IPS-15b (cell line): ENCODE measurements at regions not wholly inside any gene's neighbourhood (a gene's known extent, or its start where the extent isn't known, plus 50 kb on each side); places are given as distances from the start of the nearest gene placed in this dataset.
"Not testable (repeated sequence)": the region's sequence is repeated elsewhere in the genome, so short reads cannot be mapped to it uniquely, and the experiment has no call there.

Source experiments
- H3K27me3 ChIP-seq: one replicate; pipeline ENCODE4 v1.6.1; 2013; ENCODE audit warnings: low read length; ENCODE audit not compliant: control insufficient read depth, insufficient read depth
- H3K36me3 ChIP-seq: one replicate; pipeline ENCODE4 v1.6.1; 2013; ENCODE audit warnings: low read length; ENCODE audit not compliant: control insufficient read depth, insufficient read depth
- H3K4me1 ChIP-seq: one replicate; pipeline ENCODE4 v1.6.1; 2013; ENCODE audit warnings: mild to moderate bottlenecking, low read length; ENCODE audit not compliant: control insufficient read depth, insufficient read depth
- H3K4me3 ChIP-seq: one replicate; pipeline ENCODE4 v1.5.1; 2013; ENCODE audit warnings: low read depth, low read length
- H3K9ac ChIP-seq: one replicate; pipeline ENCODE4 v1.6.1; 2013; ENCODE audit warnings: low read depth, mild to moderate bottlenecking, low read length
- H3K9me3 ChIP-seq: one replicate; pipeline ENCODE4 v1.6.1; 2013; ENCODE audit warnings: mild to moderate bottlenecking, low read length; ENCODE audit not compliant: control insufficient read depth, insufficient read depth

DNA sequence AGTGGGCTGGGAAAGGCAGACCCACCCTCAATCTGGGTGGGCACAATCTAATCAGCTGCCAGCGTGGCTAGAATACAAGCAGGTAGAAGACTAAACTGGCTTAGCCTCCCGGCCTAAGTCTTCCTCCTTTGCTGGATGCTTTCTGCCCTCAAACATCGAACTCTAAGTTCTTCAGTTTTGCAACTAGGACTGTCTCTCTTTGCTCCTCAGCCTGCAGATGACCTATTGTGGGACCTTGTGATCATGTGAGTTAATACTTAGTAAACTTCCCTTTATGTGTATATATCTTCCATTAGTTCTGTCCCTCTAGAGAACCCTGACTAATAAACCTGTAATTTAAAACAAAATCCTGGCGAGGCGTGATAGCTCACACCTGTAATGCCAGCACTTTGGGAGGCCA lies 51.8 kb upstream of the SLC39A8 start:
- not testable (repeated sequence) for H3K27me3 ChIP-seq

DNA sequence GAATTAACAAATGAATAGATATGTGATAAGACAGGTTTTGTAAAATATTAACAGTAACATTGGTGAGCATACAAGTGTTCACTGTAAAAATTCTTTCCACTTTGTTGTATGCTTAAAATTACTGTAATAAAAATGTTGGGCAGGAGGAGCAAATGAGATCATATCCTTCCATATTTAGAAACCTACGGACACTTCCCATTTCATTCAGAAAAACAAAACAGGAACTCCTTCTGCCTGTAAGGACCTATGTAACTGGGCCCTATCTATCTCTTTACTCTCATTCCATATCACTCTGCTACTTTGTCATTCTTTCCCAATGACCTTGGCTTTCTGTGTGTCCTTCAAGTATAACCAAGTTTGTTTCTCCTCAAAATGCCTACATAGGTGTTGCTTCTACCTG lies 53.7 kb upstream of the SLC39A8 start:
- H3K9ac ChIP-seq, result no peak overlapping the region
- H3K36me3 ChIP-seq, result no peaks in the 10 kb centered on the region
- no peaks in the 10 kb centered on the region for H3K27me3 ChIP-seq
- no peaks in the 10 kb centered on the region for H3K9me3 ChIP-seq
- no peak overlapping the region for H3K4me3 ChIP-seq
- no peaks in the 10 kb centered on the region for H3K4me1 ChIP-seq

More for the DNA sequence above, 51.8 kb upstream of the SLC39A8 start:
- H3K9ac ChIP-seq, H3K36me3 ChIP-seq, H3K4me1 ChIP-seq, H3K4me3 ChIP-seq, H3K9me3 ChIP-seq: not testable (repeated sequence)

DNA sequence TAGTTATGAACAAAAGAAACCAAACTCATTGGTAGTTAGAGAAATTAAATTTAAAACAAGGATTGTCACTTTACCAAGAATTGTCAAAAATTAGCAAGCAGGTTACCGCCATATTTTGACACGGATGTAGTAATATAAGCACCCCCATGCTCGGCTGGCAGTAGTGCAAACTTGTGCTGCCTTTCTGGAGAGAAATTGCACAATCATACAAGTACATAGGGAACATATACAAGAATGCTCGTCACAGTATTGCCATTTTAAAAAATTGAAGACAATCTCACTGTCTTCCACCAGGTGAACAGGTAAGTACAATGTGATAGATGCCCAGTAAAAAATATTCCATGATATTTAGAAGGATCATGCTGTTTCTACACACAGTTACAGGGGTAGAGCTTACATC lies 55.6 kb upstream of the SLC39A8 start:
- Histone ChIP-seq H3K9me3 (no peaks in the 10 kb centered on the region), H3K36me3 (no peaks in the 10 kb centered on the region), H3K4me1 (no peaks in the 10 kb centered on the region), H3K9ac (no peak overlapping the region), H3K27me3 (no peaks in the 10 kb centered on the region), H3K4me3 (no peak overlapping the region)

DNA sequence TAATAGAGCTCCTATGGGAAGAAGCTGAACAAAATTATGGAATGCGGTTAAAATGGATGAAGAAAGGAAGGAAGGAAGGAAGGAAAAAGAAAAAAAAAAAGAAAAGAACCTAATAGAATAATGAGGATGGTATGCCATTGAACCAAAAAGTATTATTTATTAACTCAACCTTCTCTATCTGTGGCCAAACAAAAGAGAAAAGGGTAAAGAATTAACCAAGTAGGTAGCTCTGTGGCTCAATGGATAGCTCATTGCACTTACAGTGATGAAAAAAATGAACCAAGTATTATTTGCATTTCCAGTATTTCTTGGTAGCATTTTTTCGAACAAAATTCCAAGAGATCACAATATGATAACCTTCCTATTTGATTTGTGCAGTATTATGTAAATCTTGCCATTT lies 56.9 kb upstream of the SLC39A8 start:
- H3K9ac ChIP-seq, result no peak overlapping the region

DNA sequence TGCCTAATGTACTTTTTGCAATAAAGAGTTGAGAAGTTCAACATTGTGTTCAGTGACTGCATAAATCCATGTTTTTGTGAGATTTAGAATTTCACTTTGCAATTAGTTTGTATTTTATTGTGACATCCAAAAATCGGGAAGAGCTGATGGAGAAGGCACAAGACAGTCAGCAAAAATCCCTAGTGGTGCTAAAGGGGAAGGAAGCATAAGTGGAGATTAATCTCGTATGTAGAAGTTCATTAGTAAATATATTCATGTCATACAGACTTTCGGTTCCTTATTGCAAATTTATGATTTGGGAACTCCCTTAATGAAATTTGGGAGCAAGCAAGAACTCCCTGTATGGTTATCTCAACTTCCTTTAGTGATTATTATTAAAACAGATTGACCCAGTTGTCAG lies 57.8 kb upstream of the SLC39A8 start:
- Histone ChIP-seq H3K27me3 (no peaks in the 10 kb centered on the region), H3K9me3 (no peaks in the 10 kb centered on the region), H3K4me1 (no peaks in the 10 kb centered on the region), H3K9ac (no peak overlapping the region), H3K4me3 (no peak overlapping the region), H3K36me3 (no peaks in the 10 kb centered on the region)

More for the DNA sequence above, 56.9 kb upstream of the SLC39A8 start:
- no peak overlapping the region for H3K4me3 ChIP-seq
- H3K4me1 ChIP-seq, result no peaks in the 10 kb centered on the region
- no peaks in the 10 kb centered on the region for H3K27me3 ChIP-seq
- no peaks in the 10 kb centered on the region for H3K36me3 ChIP-seq
- H3K9me3 ChIP-seq, result no peaks in the 10 kb centered on the region

DNA sequence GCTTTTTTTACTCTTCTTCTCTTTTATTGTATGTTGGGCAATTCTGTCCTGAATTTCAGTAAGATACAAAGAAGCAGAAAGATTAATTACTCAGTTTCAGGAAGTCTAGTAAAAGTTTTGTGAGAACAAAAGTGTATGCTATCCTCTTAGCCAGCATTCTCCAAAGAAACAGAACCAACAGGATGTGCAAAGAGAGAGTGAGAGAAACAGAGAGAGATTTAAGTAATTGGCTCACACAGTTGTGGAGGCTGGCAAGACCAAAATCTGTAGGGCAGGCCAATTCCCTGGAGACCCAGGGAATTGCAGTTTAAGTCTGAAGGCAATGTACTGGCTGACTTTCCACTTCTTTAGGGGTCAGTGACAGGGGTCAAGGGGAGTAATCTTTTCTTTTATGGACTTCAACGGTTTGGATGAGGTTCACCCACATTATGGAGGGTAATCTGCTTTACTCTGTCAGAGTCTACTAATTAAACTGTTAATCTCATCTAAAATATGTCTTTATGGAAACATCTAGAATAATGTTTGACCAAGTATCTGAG lies 59.2 kb upstream of the SLC39A8 start:
- Histone ChIP-seq H3K27me3 (no peaks in the 10 kb centered on the region), H3K9me3 (no peaks in the 10 kb centered on the region), H3K4me3 (no peak overlapping the region), H3K4me1 (no peaks in the 10 kb centered on the region), H3K36me3 (no peaks in the 10 kb centered on the region), H3K9ac (no peak overlapping the region)

DNA sequence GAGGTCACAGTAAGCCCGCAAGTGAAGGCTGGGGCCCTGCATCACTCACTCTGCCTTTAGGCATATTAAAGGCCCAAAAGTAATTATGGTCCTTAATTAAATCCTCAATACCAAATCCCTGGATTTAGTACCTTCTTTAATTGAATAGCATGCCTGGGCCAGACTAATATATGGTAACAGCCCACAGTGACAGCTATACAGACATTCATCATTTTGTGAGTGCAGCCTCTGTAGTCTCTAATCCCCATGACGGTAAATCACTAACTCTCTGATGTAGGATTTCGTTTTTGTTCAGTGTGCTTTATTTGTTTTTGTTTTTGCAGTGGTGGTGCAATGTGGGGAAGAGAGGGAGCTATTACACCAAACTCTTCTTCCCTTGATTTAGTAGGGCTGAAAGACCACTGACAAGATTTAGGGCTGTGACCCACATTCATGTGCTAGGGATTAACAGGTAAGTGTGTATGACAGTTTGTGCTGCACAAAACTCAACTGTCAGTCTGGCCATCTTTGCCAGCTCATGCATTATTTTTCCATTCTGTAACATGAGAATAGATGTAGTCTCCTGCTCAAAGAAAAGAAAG lies 60.6 kb upstream of the SLC39A8 start:
- no peak overlapping the region for H3K4me3 ChIP-seq
- H3K27me3 ChIP-seq, result no peaks in the 10 kb centered on the region
- H3K36me3 ChIP-seq, result no peaks in the 10 kb centered on the region
- no peak overlapping the region for H3K9ac ChIP-seq
- H3K9me3 ChIP-seq, result no peaks in the 10 kb centered on the region
- no peaks in the 10 kb centered on the region for H3K4me1 ChIP-seq

DNA sequence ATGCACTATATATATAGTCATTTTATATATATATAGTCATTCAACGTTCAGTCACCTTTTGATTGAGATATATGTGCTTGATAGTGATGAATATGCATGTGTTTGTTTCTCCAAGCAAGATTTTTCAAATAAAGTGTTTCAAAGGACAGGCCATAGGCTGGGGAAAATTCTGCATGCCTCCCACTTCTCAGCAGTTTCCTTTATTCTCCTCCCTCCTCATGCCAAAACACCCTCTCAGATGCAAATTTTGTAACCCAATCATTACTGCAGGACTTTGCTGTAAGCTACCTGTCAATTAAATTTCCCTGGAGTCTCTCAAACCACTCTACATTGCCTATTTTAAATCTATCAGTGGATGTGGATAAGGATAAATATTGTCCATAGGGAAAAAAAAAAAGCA lies 65.6 kb upstream of the SLC39A8 start:
- not testable (repeated sequence) for H3K4me1 ChIP-seq, H3K9ac ChIP-seq, H3K4me3 ChIP-seq, H3K27me3 ChIP-seq, H3K36me3 ChIP-seq, H3K9me3 ChIP-seq

DNA sequence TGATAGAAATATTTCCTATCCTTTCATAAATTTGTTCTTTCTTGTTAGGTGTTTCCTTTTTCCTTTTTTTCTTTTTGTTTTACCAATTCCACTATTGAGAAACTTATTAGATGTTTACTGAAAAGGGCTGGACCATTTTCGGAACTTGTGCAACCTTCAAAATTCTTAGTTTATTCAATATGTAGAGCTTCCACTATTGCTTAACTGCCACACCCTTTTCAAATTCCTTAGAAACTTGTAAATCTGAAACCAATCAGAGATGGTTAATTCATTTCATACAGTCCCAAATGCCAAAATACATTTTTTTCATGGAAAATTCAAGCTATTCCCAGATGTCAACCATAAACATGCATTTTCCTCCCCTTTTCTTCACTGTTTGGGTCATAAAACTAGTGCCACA lies 66.1 kb upstream of the SLC39A8 start:
- no peaks in the 10 kb centered on the region for H3K27me3 ChIP-seq
- no peaks in the 10 kb centered on the region for H3K36me3 ChIP-seq

DNA sequence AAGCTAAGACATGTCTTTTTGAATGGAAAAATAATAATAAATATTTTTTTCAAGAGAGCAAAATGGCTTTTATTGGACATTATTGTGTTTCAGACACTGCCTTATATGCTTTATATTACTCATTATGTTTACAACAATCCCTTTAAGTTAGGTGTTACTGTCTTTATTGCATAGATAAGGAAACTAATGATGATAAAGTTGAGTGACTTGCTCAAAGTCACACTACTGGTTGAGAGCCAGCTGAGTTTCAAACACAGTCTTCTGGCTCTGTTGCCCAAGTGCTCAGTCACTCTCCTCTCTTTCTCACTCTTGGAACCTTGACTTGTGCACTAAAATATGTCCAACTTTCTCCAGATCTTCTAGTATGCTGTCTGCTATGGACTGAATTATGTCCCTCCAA lies 71.5 kb upstream of the SLC39A8 start:
- H3K9me3 ChIP-seq, result no peaks in the 10 kb centered on the region
- no peak overlapping the region for H3K9ac ChIP-seq
- H3K4me3 ChIP-seq, result no peak overlapping the region
- no peaks in the 10 kb centered on the region for H3K4me1 ChIP-seq
- no peaks in the 10 kb centered on the region for H3K27me3 ChIP-seq
- H3K36me3 ChIP-seq, result no peaks in the 10 kb centered on the region

More for the DNA sequence above, 66.1 kb upstream of the SLC39A8 start:
- H3K4me1 ChIP-seq, result no peaks in the 10 kb centered on the region
- no peaks in the 10 kb centered on the region for H3K9me3 ChIP-seq
- H3K4me3 ChIP-seq, result no peak overlapping the region
- H3K9ac ChIP-seq, result no peak overlapping the region

DNA sequence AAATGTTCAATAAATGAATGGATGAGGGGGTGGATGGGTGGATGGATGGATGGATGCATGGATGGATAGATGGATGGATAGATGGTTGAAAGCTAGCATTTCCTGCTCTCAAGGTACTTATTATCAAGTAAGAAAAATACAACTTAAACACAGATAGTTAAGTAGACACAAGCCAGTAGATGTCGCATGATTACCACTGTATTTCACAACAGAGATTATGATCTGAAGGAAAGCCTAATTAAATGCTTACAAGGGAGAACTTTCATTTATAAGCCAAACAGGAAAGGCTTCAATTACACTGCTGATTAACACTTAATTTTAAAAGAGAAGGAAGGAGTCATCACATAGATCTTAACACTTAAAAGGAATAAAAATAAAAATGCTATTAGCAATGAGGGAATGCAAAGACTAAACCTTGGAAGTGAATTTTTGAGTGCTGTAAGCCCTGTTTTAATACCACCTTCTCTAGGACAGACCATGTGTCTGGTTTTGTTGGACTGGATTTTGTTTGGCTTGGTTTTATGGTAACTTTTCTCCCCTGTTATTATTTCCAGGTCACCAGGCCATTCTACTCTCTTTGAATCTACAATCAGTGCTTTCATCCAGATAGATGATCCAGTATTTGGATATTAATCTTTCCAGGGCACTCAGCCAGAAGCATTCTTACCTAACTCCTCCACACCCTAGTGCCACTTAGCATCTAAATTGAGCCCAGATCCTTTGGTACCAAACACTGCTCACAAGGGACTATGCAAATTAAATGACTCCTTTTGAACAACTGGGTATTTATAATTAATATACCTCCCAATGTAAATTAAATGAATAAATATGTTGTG lies 75.5 kb upstream of the SLC39A8 start:
- Histone ChIP-seq H3K4me3 (no peak overlapping the region), H3K9me3 (peaks cover 3% of the 10 kb centered on the region), H3K9ac (no peak overlapping the region), H3K36me3 (no peaks in the 10 kb centered on the region), H3K4me1 (no peaks in the 10 kb centered on the region), H3K27me3 (no peaks in the 10 kb centered on the region)

DNA sequence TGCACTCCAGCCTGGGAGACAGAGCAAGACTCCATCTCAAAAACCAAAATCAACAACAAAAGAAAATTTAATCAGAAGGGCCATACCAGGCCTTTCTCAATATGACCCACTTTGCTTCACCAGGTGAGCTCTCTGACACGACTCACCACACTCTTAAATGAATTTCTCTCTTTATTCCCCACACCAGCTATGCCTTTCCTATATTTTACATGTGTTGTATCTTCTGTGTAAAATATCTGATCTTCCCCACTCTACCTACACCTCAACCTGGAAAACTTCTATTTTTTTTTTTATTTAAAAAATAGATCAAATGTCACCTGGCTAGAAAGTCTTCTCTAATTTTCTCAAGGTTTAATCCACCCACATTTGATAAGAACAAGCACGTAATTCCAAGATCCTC lies 77.6 kb upstream of the SLC39A8 start:
- H3K27me3 ChIP-seq, result no peaks in the 10 kb centered on the region
- peaks cover 3% of the 10 kb centered on the region for H3K9me3 ChIP-seq
- H3K9ac ChIP-seq, result no peak overlapping the region
- no peaks in the 10 kb centered on the region for H3K36me3 ChIP-seq
- H3K4me1 ChIP-seq, result no peaks in the 10 kb centered on the region
- H3K4me3 ChIP-seq, result no peak overlapping the region
